ENCODE measurements at regions not wholly inside any gene's neighbourhood (a gene's known extent, or its start where the extent isn't known, plus 50 kb on each side); places are given as distances from the start of the nearest gene placed in this dataset.

GRCh38 chr7:118657391-118658005 is 433.0 kb downstream of the ANKRD7 start:
- H3K27ac ChIP-seq (ENCODE audit: low read depth, low read length) = no peak overlapping the region
- no peaks in the 10 kb centered on the region for H3K9me3 Mint-ChIP-seq

GRCh38 chr7:118662266-118662665 is 437.8 kb downstream of the ANKRD7 start:
- Histone ChIP-seq H3K4me3 (ENCODE audit: low read length) (no peak overlapping the region), H3K27ac (ENCODE audit: low read depth, low read length) (no peak overlapping the region), H3K36me3 (ENCODE audit: control insufficient read depth, insufficient read depth, low read length) (no peaks in the 10 kb centered on the region), H3K9ac (ENCODE audit: extremely low read depth, low read length, poor library complexity, severe bottlenecking) (no peak overlapping the region), H3K4me1 (ENCODE audit: control insufficient read depth, insufficient read depth, low read length) (peaks cover 5% of the 10 kb centered on the region), H3K9me3 (ENCODE audit: control insufficient read depth, low read length) (no peaks in the 10 kb centered on the region), H3K27me3 (ENCODE audit: control insufficient read depth, insufficient read depth, low read length, poor library complexity, severe bottlenecking) (no peaks in the 10 kb centered on the region)
- no peak for TF ChIP-seq CTCF (conservative IDR thresholded peaks at IDR 0.05)
- no peaks in the 10 kb centered on the region for H3K27me3 Mint-ChIP-seq (ENCODE audit: insufficient read depth)
- no peak overlapping the region for H3K4me3 Mint-ChIP-seq
- H3K36me3 Mint-ChIP-seq (ENCODE audit: low read depth) = no peaks in the 10 kb centered on the region
- H3K4me1 Mint-ChIP-seq = peaks cover 8% of the 10 kb centered on the region
- no peaks in the 10 kb centered on the region for H3K9me3 Mint-ChIP-seq
- DNase-seq = no peak
- no peak overlapping the region for H3K27ac Mint-ChIP-seq
- 80 to 85% methylated on average over 1 to 2 of the region's 2 CpGs for WGBS, 2 experiments (ENCODE audit: insufficient coverage in 1 of 2, insufficient read length in 1 of 2)

More at GRCh38 chr7:118657391-118658005, 433.0 kb downstream of the ANKRD7 start:
- H3K27me3 Mint-ChIP-seq (ENCODE audit: insufficient read depth) = no peaks in the 10 kb centered on the region
- Histone ChIP-seq H3K36me3 (ENCODE audit: control insufficient read depth, insufficient read depth, low read length) (no peaks in the 10 kb centered on the region), H3K27me3 (ENCODE audit: control insufficient read depth, insufficient read depth, low read length, poor library complexity, severe bottlenecking) (no peaks in the 10 kb centered on the region), H3K4me3 (ENCODE audit: low read length) (no peak overlapping the region), H3K9ac (ENCODE audit: extremely low read depth, low read length, poor library complexity, severe bottlenecking) (no peak overlapping the region), H3K9me3 (ENCODE audit: control insufficient read depth, low read length) (no peaks in the 10 kb centered on the region), H3K4me1 (ENCODE audit: control insufficient read depth, insufficient read depth, low read length) (no peaks in the 10 kb centered on the region)
- TF ChIP-seq CTCF (conservative IDR thresholded peaks at IDR 0.05) = no peak
- H3K27ac Mint-ChIP-seq = no peak overlapping the region
- DNase-seq = no peak
- H3K4me1 Mint-ChIP-seq = peaks cover 4% of the 10 kb centered on the region
- WGBS, 2 experiments (ENCODE audit: insufficient coverage in 1 of 2, insufficient read length in 1 of 2) = 87 to 94% methylated on average over 2 to 5 of the region's 5 CpGs
- no peak overlapping the region for H3K4me3 Mint-ChIP-seq
- no peaks in the 10 kb centered on the region for H3K36me3 Mint-ChIP-seq (ENCODE audit: low read depth)

- 92% methylated on average over 1 of the region's 1 CpG; no CpG with 5 or more reads in 1 of the 2 experiments for WGBS, 2 experiments (ENCODE audit: insufficient coverage in 1 of 2, insufficient read length in 1 of 2)
- Mint-ChIP-seq H3K4me1 (peaks cover 5% of the 10 kb centered on the region), H3K4me3 (no peak overlapping the region), H3K27me3 (ENCODE audit: insufficient read depth) (no peaks in the 10 kb centered on the region), H3K27ac (no peak overlapping the region), H3K9me3 (no peaks in the 10 kb centered on the region), H3K36me3 (ENCODE audit: low read depth) (no peaks in the 10 kb centered on the region)
- H3K9ac ChIP-seq (ENCODE audit: extremely low read depth, low read length, poor library complexity, severe bottlenecking) = no peak overlapping the region
- H3K27me3 ChIP-seq (ENCODE audit: control insufficient read depth, insufficient read depth, low read length, poor library complexity, severe bottlenecking) = no peaks in the 10 kb centered on the region
- H3K9me3 ChIP-seq (ENCODE audit: control insufficient read depth, low read length) = no peaks in the 10 kb centered on the region
- H3K27ac ChIP-seq (ENCODE audit: low read depth, low read length) = no peak overlapping the region
- no peak for TF ChIP-seq CTCF (conservative IDR thresholded peaks at IDR 0.05)
- no peak overlapping the region for H3K4me3 ChIP-seq (ENCODE audit: low read length)
- DNase-seq = no peak
- peaks cover 5% of the 10 kb centered on the region for H3K4me1 ChIP-seq (ENCODE audit: control insufficient read depth, insufficient read depth, low read length)
- no peaks in the 10 kb centered on the region for H3K36me3 ChIP-seq (ENCODE audit: control insufficient read depth, insufficient read depth, low read length)
These were observed 440.0 kb downstream of the ANKRD7 start for GRCh38 chr7:118664498-118664897.

All from endodermal cell (in vitro differentiated cells).